ENCODE measurements at regions not wholly inside any gene's neighbourhood (a gene's known extent, or its start where the extent isn't known, plus 50 kb on each side); places are given as distances from the start of the nearest gene placed in this dataset.

- TF ChIP-seq CTCF (IDR thresholded peaks at IDR 0.05) (no peak), POLR2A (IDR thresholded peaks at IDR 0.05) (no peak)
These were observed 198.4 kb upstream of the RASA1 start for GRCh38 chr5:87069311-87069710.

Data from lower leg skin (tissue), 3 donors.